ENCODE measurements at regions not wholly inside any gene's neighbourhood (a gene's known extent, or its start where the extent isn't known, plus 50 kb on each side); places are given as distances from the start of the nearest gene placed in this dataset.
"Not testable (repeated sequence)": the region's sequence is repeated elsewhere in the genome, so short reads cannot be mapped to it uniquely, and the experiment has no call there.

GRCh38 chr2:47690706-47691325, 92.1 kb upstream of the MSH6 start:
- not testable (repeated sequence) for H3K36me3 ChIP-seq (ENCODE audit: control insufficient read depth in 1 of 2, insufficient read depth in 2 of 2, low read length in 2 of 2); H3K4me1 ChIP-seq (ENCODE audit: control insufficient read depth in 1 of 2, insufficient read depth in 2 of 2, low read length in 2 of 2); H3K27me3 ChIP-seq (ENCODE audit: control insufficient read depth in 1 of 2, insufficient read depth in 2 of 2, low read length in 2 of 2); H3K9ac ChIP-seq (ENCODE audit: low read depth in 1 of 2, low read length in 2 of 2); H3K9me3 ChIP-seq (ENCODE audit: control insufficient read depth in 1 of 2, low read length in 2 of 2); H3K27ac ChIP-seq (ENCODE audit: low read depth, low read length); H3K4me3 ChIP-seq (ENCODE audit: low read depth in 1 of 2, low read length in 2 of 2)

DNA sequence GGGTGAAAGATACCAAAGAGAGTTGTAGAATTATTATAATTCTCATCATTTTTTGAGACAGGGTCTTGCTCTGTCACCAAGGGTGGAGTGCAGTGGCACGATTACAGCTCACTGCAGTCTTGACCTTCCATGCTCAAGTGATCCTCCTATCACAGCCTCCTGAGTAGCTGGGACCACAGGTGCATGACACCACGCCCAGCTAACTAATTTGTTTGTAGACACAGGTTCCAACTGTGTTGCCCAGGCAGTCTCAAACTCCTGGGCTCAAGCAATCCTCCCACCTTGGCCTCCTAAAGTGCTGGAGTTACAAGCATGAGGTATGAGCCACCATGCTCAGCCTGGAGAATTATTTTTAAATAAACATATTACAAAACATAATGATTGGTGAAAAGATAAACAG, 92.8 kb upstream of the MSH6 start:
- Histone ChIP-seq H3K4me3 (ENCODE audit: low read depth in 1 of 2, low read length in 2 of 2) (no peak overlapping the region), H3K9ac (ENCODE audit: low read depth in 1 of 2, low read length in 2 of 2) (no peak overlapping the region), H3K9me3 (ENCODE audit: control insufficient read depth in 1 of 2, low read length in 2 of 2) (peaks cover 0 to 2% of the 10 kb centered on the region in 2 donors), H3K4me1 (ENCODE audit: control insufficient read depth in 1 of 2, insufficient read depth in 2 of 2, low read length in 2 of 2) (no peaks in the 10 kb centered on the region), H3K27me3 (ENCODE audit: control insufficient read depth in 1 of 2, insufficient read depth in 2 of 2, low read length in 2 of 2) (no peaks in the 10 kb centered on the region), H3K36me3 (ENCODE audit: control insufficient read depth in 1 of 2, insufficient read depth in 2 of 2, low read length in 2 of 2) (no peaks in the 10 kb centered on the region), H3K27ac (ENCODE audit: low read depth, low read length) (no peak overlapping the region)

GRCh38 chr2:47689118-47689517, 93.8 kb upstream of the MSH6 start:
- H3K9me3 ChIP-seq (ENCODE audit: control insufficient read depth in 1 of 2, low read length in 2 of 2); H3K4me1 ChIP-seq (ENCODE audit: control insufficient read depth in 1 of 2, insufficient read depth in 2 of 2, low read length in 2 of 2); H3K9ac ChIP-seq (ENCODE audit: low read depth in 1 of 2, low read length in 2 of 2); H3K27ac ChIP-seq (ENCODE audit: low read depth, low read length); H3K36me3 ChIP-seq (ENCODE audit: control insufficient read depth in 1 of 2, insufficient read depth in 2 of 2, low read length in 2 of 2); H3K4me3 ChIP-seq (ENCODE audit: low read depth in 1 of 2, low read length in 2 of 2); H3K27me3 ChIP-seq (ENCODE audit: control insufficient read depth in 1 of 2, insufficient read depth in 2 of 2, low read length in 2 of 2): not testable (repeated sequence)

DNA sequence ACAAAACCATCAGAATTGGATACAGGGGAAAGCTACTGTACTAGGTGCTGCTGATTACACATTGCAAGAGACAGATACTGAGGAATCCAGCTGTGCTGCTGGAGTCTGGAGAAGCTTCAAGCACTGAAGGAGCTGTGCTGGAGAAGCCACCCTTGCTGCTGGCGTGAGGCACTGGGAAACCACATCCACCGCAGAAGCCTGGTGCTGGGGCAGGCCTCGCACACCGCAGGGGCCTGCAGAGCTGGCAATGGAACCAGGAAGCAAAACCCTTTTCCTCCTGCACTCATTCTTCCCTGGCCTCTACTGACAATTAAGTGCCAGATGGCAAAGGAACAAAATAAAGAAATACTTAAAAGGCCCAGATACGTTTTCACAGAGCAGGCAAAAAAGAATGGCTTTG, 94.4 kb upstream of the MSH6 start:
- Histone ChIP-seq H3K9ac (ENCODE audit: low read depth in 1 of 2, low read length in 2 of 2) (no peak overlapping the region), H3K4me3 (ENCODE audit: low read depth in 1 of 2, low read length in 2 of 2) (no peak overlapping the region), H3K9me3 (ENCODE audit: control insufficient read depth in 1 of 2, low read length in 2 of 2) (peaks cover 0 to 2% of the 10 kb centered on the region in 2 donors), H3K4me1 (ENCODE audit: control insufficient read depth in 1 of 2, insufficient read depth in 2 of 2, low read length in 2 of 2) (no peaks in the 10 kb centered on the region), H3K36me3 (ENCODE audit: control insufficient read depth in 1 of 2, insufficient read depth in 2 of 2, low read length in 2 of 2) (no peaks in the 10 kb centered on the region), H3K27me3 (ENCODE audit: control insufficient read depth in 1 of 2, insufficient read depth in 2 of 2, low read length in 2 of 2) (no peaks in the 10 kb centered on the region), H3K27ac (ENCODE audit: low read depth, low read length) (no peak overlapping the region)

DNA sequence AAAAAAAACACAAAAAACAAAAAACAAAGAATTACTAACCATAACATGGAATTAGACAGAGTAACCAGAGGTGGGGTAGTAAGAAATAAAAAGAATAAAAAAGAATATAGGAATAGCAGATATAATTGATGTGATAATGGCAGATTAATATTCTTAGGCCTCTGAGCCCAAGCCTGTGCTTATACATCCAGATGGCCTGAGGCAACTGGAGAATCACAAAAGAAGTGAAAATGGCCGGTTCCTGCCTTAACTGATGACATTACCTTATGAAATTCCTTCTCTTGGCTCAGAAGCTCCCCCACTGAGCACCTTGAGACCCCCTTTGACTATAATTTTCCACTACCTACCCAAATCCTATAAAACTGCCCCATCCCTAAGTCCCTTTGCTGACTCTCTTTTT, 95.1 kb upstream of the MSH6 start:
- Histone ChIP-seq H3K27ac (ENCODE audit: low read depth, low read length) (no peak overlapping the region), H3K36me3 (ENCODE audit: control insufficient read depth in 1 of 2, insufficient read depth in 2 of 2, low read length in 2 of 2) (no peaks in the 10 kb centered on the region), H3K4me3 (ENCODE audit: low read depth in 1 of 2, low read length in 2 of 2) (no peak overlapping the region), H3K4me1 (ENCODE audit: control insufficient read depth in 1 of 2, insufficient read depth in 2 of 2, low read length in 2 of 2) (no peaks in the 10 kb centered on the region), H3K27me3 (ENCODE audit: control insufficient read depth in 1 of 2, insufficient read depth in 2 of 2, low read length in 2 of 2) (no peaks in the 10 kb centered on the region), H3K9me3 (ENCODE audit: control insufficient read depth in 1 of 2, low read length in 2 of 2) (peaks cover 0 to 2% of the 10 kb centered on the region in 2 donors), H3K9ac (ENCODE audit: low read depth in 1 of 2, low read length in 2 of 2) (no peak overlapping the region)

- H3K9ac ChIP-seq (ENCODE audit: low read depth in 1 of 2, low read length in 2 of 2) = no peak overlapping the region
- H3K27ac ChIP-seq (ENCODE audit: low read depth, low read length) = no peak overlapping the region
- no peaks in the 10 kb centered on the region for H3K36me3 ChIP-seq (ENCODE audit: control insufficient read depth in 1 of 2, insufficient read depth in 2 of 2, low read length in 2 of 2)
- H3K27me3 ChIP-seq (ENCODE audit: control insufficient read depth in 1 of 2, insufficient read depth in 2 of 2, low read length in 2 of 2) = no peaks in the 10 kb centered on the region
- no peaks in the 10 kb centered on the region for H3K4me1 ChIP-seq (ENCODE audit: control insufficient read depth in 1 of 2, insufficient read depth in 2 of 2, low read length in 2 of 2)
- H3K9me3 ChIP-seq (ENCODE audit: control insufficient read depth in 1 of 2, low read length in 2 of 2) = peaks cover 0 to 2% of the 10 kb centered on the region in 2 donors
- H3K4me3 ChIP-seq (ENCODE audit: low read depth in 1 of 2, low read length in 2 of 2) = no peak overlapping the region
Observed at GRCh38 chr2:47686018-47686417, 96.9 kb upstream of the MSH6 start.

DNA sequence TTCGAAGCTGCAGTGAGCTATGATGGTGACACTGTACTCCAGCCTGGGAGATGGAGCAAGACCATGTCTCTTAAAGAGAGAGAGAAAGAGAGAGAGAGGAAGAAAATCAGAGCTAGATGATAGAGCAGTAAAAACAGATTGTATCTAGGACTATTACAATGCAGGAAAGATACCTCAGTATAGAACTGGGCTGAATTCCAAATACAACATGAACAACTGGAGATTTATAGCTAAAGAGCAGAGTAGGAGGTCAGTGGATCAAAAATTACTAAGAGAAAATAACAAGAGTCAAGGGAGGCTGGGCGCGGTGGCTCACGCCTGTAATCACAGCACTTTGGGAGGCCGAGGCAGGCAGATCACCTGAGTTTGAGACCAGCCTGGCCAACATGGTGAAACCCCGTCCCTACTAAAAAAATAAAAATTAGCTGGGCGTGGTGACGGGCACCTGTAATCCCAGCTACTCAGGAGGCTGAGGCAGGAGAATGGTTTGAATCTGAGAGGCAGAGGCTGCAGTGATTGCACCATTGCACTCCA, 100.7 kb upstream of the MSH6 start:
- H3K9me3 ChIP-seq (ENCODE audit: control insufficient read depth in 1 of 2, low read length in 2 of 2) = no peaks in the 10 kb centered on the region
- H3K4me1 ChIP-seq (ENCODE audit: control insufficient read depth in 1 of 2, insufficient read depth in 2 of 2, low read length in 2 of 2) = no peaks in the 10 kb centered on the region
- no peak overlapping the region for H3K9ac ChIP-seq (ENCODE audit: low read depth in 1 of 2, low read length in 2 of 2)
- no peaks in the 10 kb centered on the region for H3K36me3 ChIP-seq (ENCODE audit: control insufficient read depth in 1 of 2, insufficient read depth in 2 of 2, low read length in 2 of 2)
- no peak overlapping the region for H3K27ac ChIP-seq (ENCODE audit: low read depth, low read length)
- H3K27me3 ChIP-seq (ENCODE audit: control insufficient read depth in 1 of 2, insufficient read depth in 2 of 2, low read length in 2 of 2) = no peaks in the 10 kb centered on the region
- H3K4me3 ChIP-seq (ENCODE audit: low read depth in 1 of 2, low read length in 2 of 2) = no peak overlapping the region

- no peaks in the 10 kb centered on the region for H3K36me3 ChIP-seq (ENCODE audit: control insufficient read depth in 1 of 2, insufficient read depth in 2 of 2, low read length in 2 of 2)
- no peaks in the 10 kb centered on the region for H3K4me1 ChIP-seq (ENCODE audit: control insufficient read depth in 1 of 2, insufficient read depth in 2 of 2, low read length in 2 of 2)
- H3K4me3 ChIP-seq (ENCODE audit: low read depth in 1 of 2, low read length in 2 of 2) = no peak overlapping the region
- H3K27me3 ChIP-seq (ENCODE audit: control insufficient read depth in 1 of 2, insufficient read depth in 2 of 2, low read length in 2 of 2) = no peaks in the 10 kb centered on the region
- no peaks in the 10 kb centered on the region for H3K9me3 ChIP-seq (ENCODE audit: control insufficient read depth in 1 of 2, low read length in 2 of 2)
- H3K9ac ChIP-seq (ENCODE audit: low read depth in 1 of 2, low read length in 2 of 2) = no peak overlapping the region
- no peak overlapping the region for H3K27ac ChIP-seq (ENCODE audit: low read depth, low read length)
Observed at GRCh38 chr2:47676261-47676926, 105.6 kb upstream of the KCNK12 start.

- Histone ChIP-seq H3K4me1 (ENCODE audit: control insufficient read depth in 1 of 2, insufficient read depth in 2 of 2, low read length in 2 of 2) (no peaks in the 10 kb centered on the region), H3K27me3 (ENCODE audit: control insufficient read depth in 1 of 2, insufficient read depth in 2 of 2, low read length in 2 of 2) (no peaks in the 10 kb centered on the region), H3K4me3 (ENCODE audit: low read depth in 1 of 2, low read length in 2 of 2) (no peak overlapping the region), H3K27ac (ENCODE audit: low read depth, low read length) (no peak overlapping the region), H3K9ac (ENCODE audit: low read depth in 1 of 2, low read length in 2 of 2) (no peak overlapping the region), H3K36me3 (ENCODE audit: control insufficient read depth in 1 of 2, insufficient read depth in 2 of 2, low read length in 2 of 2) (no peaks in the 10 kb centered on the region), H3K9me3 (ENCODE audit: control insufficient read depth in 1 of 2, low read length in 2 of 2) (no peaks in the 10 kb centered on the region)
Observed at GRCh38 chr2:47675196-47675825, 104.5 kb upstream of the KCNK12 start.

DNA sequence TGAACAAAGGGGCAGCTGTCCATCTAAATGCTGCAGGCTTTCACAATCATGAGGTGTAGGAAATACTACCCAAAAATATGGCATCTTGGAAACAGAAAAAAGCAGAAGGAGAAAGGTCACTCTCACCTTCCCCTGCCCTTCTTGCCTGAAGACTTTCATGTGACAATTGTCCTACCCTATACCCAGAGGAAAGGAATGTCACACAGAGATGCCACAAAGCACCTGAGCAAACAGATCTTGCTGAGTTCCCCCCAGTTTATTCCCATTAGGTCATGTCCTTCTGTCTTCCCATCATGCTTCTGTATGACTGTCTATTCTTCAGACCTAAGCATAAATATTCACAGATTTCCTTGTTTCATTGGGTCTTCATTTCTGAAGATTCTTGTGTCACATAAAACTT, 95.5 kb upstream of the KCNK12 start:
- no peaks in the 10 kb centered on the region for H3K27me3 ChIP-seq (ENCODE audit: control insufficient read depth in 1 of 2, insufficient read depth in 2 of 2, low read length in 2 of 2)

More for the DNA sequence above, 95.5 kb upstream of the KCNK12 start:
- no peak overlapping the region for H3K9ac ChIP-seq (ENCODE audit: low read depth in 1 of 2, low read length in 2 of 2)
- no peaks in the 10 kb centered on the region for H3K4me1 ChIP-seq (ENCODE audit: control insufficient read depth in 1 of 2, insufficient read depth in 2 of 2, low read length in 2 of 2)
- no peak overlapping the region for H3K4me3 ChIP-seq (ENCODE audit: low read depth in 1 of 2, low read length in 2 of 2)
- H3K27ac ChIP-seq (ENCODE audit: low read depth, low read length) = no peak overlapping the region
- no peaks in the 10 kb centered on the region for H3K9me3 ChIP-seq (ENCODE audit: control insufficient read depth in 1 of 2, low read length in 2 of 2)
- no peaks in the 10 kb centered on the region for H3K36me3 ChIP-seq (ENCODE audit: control insufficient read depth in 1 of 2, insufficient read depth in 2 of 2, low read length in 2 of 2)

All from duodenal mucosa (tissue), 2 donors.